AG04450 (cell line): ENCODE measurements at regions not wholly inside any gene's neighbourhood (a gene's known extent, or its start where the extent isn't known, plus 50 kb on each side); places are given as distances from the start of the nearest gene placed in this dataset.

Experiments used
- CTCF ChIA-PET: fragments of 300-600, 350-600 bp; formaldehyde crosslinking; extraction: SDS; loops from one replicate; lab custom pipeline; 2022; ENCODE audit warnings: antibody characterized with exemption, inconsistent platforms; lab: Charles Lee
- POLR2A ChIA-PET: fragments of 350-600 bp; formaldehyde crosslinking; extraction: SDS; loops from one replicate; lab custom pipeline; 2021; ENCODE audit warnings: antibody characterized with exemption, inconsistent platforms; lab: Yijun Ruan, JAX
- DNase-seq: peaks from one replicate; pipeline ENCODE4 v3.0.0-alpha.2; 2011; ENCODE audit warnings: low read depth, low spot score
- H3K27ac ChIP-seq: one replicate; pipeline ENCODE4 v1.5.1; 2012; ENCODE audit warnings: low read depth, low read length, control low read depth
- H3K27me3 ChIP-seq: one replicate; pipeline ENCODE4 v1.6.0; 2012; ENCODE audit warnings: low read length; ENCODE audit not compliant: control insufficient read depth, insufficient read depth
- H3K4me3 ChIP-seq: 2 replicates; pipeline ENCODE4 v1.5.1; 2011; ENCODE audit warnings: mild to moderate bottlenecking, low read depth, low read length, control low read depth
- H3K9me3 ChIP-seq: 2 replicates; pipeline ENCODE4 v1.5.1; 2012; ENCODE audit warnings: low read length; ENCODE audit not compliant: control insufficient read depth, insufficient read depth
- CTCF ChIP-seq: IDR thresholded peaks from 2 replicates; pipeline ENCODE4 v1.5.1; 2011; ENCODE audit warnings: low read depth, low read length, control low read depth, inconsistent platforms

DNA sequence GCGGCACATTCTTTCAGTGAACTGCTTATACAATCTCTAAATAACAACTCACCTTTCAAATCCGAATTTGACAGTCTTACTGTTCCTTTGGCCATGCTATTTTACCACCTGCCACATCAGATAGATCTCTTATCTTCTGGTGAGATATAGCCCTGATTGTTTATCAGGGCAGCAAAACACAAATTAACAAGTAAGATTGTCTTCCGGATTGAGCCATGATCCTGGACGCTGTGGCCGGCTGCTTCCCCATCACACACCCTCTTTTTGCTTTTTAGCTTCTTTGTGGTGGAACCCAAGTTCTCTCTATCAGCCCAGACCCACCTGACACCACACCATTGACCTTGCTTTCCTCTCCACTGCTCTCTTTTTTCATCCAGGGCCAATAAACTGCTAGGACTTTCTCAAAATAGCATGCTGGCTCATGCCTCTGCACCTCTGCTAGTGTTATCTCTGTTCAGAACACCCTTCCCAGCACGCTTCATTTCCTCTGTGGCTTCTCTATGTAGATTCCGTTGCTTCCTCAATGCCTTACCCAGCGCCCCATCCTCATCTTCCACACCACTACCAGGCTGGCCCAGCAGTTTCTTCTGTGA is 111.8 kb upstream of the CNTNAP5 start:
- Histone ChIP-seq H3K9me3 (peaks cover 23% of the 10 kb centered on the region), H3K27ac (no peak overlapping the region), H3K27me3 (no peaks in the 10 kb centered on the region), H3K4me3 (no peak overlapping the region)
- DNase-seq = no peak
- ChIA-PET POLR2A (no interaction called here), CTCF (no interaction called here)
- TF ChIP-seq CTCF = no peak

- H3K27ac ChIP-seq = no peak overlapping the region
- TF ChIP-seq CTCF = no peak
- H3K9me3 ChIP-seq = peaks cover 23% of the 10 kb centered on the region
- ChIA-PET POLR2A (no interaction called here), CTCF (no interaction called here)
- no peak for DNase-seq
- no peaks in the 10 kb centered on the region for H3K27me3 ChIP-seq
- H3K4me3 ChIP-seq = no peak overlapping the region
These were observed 109.7 kb upstream of the CNTNAP5 start for GRCh38 chr2:123915380-123915779.

DNA sequence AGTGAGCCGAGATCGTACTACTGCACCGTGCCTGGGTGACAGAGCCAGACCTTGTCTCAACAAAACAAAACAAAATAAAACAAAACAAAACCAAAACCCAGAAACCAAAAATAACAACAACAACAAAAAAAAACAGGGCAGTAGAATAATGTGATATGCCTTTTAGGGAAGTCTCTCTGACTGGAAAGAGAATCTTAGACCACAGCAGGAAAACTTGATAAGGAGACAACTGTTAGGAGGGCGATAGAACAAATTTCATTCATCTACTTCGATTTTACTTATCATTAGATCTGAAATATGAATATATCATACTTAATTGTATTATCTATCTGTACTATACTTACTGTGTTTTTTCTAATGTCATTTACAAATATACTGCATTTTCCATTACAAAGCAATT is 109.0 kb upstream of the CNTNAP5 start:
- CTCF ChIA-PET = no interaction called here
- Histone ChIP-seq H3K27me3 (no peaks in the 10 kb centered on the region), H3K27ac (no peak overlapping the region), H3K9me3 (peaks cover 22% of the 10 kb centered on the region), H3K4me3 (no peak overlapping the region)
- no peak for DNase-seq
- POLR2A ChIA-PET = no interaction called here
- no peak for TF ChIP-seq CTCF

DNA sequence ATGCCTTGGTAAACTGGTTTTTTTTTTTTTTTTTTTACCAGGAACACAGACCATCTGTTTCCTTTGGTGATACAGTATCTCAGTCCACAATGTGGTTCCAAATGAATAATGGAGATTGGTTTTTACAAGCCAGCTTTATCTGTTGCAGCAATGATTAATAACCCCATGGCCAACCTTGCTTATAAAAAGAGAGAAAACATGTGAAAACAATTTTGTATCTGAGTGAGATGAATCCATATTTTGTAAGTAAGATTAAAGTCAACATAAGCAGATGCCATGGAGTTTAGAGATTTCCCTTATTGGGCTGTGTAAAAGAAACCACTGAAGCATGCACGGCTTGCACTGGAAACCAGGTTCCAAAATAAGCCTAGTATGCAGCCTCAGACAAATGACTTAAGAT is 108.6 kb upstream of the CNTNAP5 start:
- peaks cover 20% of the 10 kb centered on the region for H3K9me3 ChIP-seq
- H3K27ac ChIP-seq = no peak overlapping the region
- ChIA-PET POLR2A (no interaction called here), CTCF (no interaction called here)
- no peak for DNase-seq
- H3K4me3 ChIP-seq = no peak overlapping the region
- TF ChIP-seq CTCF = no peak
- no peaks in the 10 kb centered on the region for H3K27me3 ChIP-seq

DNA sequence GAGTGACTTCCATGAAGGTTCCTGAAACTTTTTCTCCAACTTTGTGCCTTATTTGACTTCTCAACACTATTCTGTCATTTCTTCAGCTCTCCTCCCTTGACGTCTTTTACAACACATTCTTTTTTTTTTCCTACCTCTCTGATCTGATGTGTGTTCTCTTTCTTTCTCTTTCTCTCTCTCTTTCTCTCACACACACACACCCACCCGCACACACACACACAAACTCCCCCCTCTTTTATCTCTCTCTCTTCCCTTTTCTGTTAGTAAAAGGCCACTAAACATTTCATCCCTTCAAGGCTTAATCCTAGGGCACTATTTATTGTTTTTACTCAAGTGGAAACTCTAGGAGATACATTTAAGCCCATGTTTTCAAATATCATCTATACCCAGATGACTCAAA is 107.8 kb upstream of the CNTNAP5 start:
- H3K4me3 ChIP-seq = no peak overlapping the region
- ChIA-PET CTCF (no interaction called here), POLR2A (no interaction called here)
- H3K9me3 ChIP-seq = peaks cover 17% of the 10 kb centered on the region
- no peak overlapping the region for H3K27ac ChIP-seq
- no peak for DNase-seq
- H3K27me3 ChIP-seq = no peaks in the 10 kb centered on the region
- no peak for TF ChIP-seq CTCF
